SU-DHL-6 (cell line): ENCODE measurements at regions not wholly inside any gene's neighbourhood (a gene's known extent, or its start where the extent isn't known, plus 50 kb on each side); places are given as distances from the start of the nearest gene placed in this dataset.

ENCODE experiments used
- CTCF ChIP-seq: fragments of 200-600 bp; sonication (generic); IDR thresholded peaks from one replicate; pipeline ENCODE4 v1.5.1; 2017; ENCODE audit warnings: antibody characterized with exemption, mild to moderate bottlenecking, low read length, moderate library complexity; ENCODE audit not compliant: insufficient read depth, poor library complexity, severe bottlenecking
- EZH2phosphoT487 ChIP-seq: fragments of 200-600 bp; sonication (generic), shearing (Covaris generic); conservative IDR thresholded peaks from 2 replicates; pipeline ENCODE4 v1.6.1; 2018; ENCODE audit warnings: mild to moderate bottlenecking, antibody characterized with exemption, low read length, moderate library complexity, mixed read lengths

- no peak for TF ChIP-seq CTCF
- no peak for TF ChIP-seq EZH2phosphoT487
These were observed 357.0 kb upstream of the FSIP2 start for GRCh38 chr2:185381631-185382030.
